ENCODE measurements at regions not wholly inside any gene's neighbourhood (a gene's known extent, or its start where the extent isn't known, plus 50 kb on each side); places are given as distances from the start of the nearest gene placed in this dataset.

DNA sequence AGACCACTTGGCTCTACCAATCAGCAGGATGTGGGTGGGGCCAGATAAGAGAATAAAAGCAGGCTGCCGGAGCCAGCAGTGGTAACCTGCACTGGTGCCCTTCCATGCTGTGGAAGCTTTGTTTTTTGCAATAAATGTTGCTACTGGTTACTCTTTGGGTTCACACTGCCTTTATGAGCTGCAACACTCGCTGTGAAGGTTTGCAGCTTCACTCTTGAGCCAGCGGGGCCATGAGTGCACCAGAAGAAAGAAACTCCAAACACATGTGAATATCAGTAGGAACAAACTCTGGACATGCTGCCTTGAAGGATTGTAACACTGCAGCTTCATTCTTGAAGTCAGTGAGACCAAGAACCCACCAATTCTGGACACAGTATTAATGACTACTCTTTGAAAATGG is 89.9 kb upstream of the MBOAT1 start:
- TF ChIP-seq, protein P1, sequence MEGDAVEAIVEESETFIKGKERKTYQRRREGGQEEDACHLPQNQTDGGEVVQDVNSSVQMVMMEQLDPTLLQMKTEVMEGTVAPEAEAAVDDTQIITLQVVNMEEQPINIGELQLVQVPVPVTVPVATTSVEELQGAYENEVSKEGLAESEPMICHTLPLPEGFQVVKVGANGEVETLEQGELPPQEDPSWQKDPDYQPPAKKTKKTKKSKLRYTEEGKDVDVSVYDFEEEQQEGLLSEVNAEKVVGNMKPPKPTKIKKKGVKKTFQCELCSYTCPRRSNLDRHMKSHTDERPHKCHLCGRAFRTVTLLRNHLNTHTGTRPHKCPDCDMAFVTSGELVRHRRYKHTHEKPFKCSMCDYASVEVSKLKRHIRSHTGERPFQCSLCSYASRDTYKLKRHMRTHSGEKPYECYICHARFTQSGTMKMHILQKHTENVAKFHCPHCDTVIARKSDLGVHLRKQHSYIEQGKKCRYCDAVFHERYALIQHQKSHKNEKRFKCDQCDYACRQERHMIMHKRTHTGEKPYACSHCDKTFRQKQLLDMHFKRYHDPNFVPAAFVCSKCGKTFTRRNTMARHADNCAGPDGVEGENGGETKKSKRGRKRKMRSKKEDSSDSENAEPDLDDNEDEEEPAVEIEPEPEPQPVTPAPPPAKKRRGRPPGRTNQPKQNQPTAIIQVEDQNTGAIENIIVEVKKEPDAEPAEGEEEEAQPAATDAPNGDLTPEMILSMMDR (IDR thresholded peaks at IDR 0.05), result no peak

DNA sequence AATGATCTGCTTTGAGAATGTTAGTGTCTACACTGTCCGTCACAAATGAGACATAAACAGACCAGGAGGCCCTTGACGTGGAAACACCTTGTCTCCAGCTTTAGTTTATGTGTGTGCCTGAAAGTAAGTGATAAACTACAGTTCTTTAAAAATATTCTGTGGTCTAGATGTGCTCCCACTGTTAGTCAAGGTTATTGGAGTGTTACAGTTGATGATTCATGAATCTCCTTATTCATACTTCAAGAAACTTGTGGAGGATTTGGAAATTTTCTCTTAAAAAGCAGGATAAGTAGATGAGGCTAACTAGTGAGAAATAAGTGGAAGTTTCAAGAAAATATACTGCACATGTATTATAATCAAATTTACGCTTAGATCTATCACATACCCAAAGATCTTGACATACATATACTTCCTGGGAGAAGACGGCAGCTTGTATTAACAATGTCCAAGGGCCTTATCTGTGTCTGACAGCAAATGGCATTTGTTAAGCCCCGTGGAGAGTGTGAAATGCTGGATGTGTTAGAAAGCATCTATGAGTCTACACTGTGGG is 90.5 kb upstream of the MBOAT1 start:
- TF ChIP-seq, protein P1 (IDR thresholded peaks at IDR 0.05), result no peak

- TF ChIP-seq, protein P1 (IDR thresholded peaks at IDR 0.05), result no peak
Observed at GRCh38 chr6:20306491-20306890, 94.2 kb upstream of the MBOAT1 start.

DNA sequence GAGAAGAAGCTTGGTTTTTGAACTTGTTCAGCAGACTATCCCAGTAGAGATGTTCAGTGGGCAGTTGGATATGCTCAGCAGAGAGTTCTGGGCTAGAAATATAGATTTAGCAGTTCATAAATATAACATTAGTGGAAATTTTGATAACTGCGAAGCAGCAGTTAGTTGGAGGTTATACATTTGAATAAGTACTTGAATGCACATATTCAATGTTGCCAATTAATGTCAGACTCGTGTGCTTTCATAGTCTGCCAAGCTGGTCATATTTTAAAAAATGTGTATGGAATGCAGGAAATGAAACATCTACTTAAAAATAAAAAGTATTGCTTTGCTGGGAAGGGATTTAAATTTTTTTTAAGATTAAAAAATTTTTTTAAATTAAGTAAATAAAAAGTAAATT is 92.5 kb upstream of the E2F3 start:
- TF ChIP-seq, protein P1 (IDR thresholded peaks at IDR 0.05), result no peak

DNA sequence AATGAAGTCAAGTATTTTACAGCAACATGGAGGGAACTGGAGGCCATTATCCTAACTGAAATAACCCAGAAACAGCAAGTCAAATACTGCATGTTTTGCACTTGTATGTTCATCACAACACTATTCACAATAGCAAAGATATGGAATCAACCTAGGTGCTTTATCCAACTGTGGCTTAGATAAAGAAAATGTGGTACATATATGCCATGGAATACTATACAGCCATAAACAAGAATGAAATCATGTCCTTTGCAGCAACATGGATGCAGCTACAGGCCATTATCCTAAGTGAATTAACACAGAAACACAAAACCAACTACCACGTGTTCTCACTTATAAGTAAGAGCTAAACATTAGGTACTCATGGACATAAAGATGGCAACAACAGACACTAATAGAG is 91.5 kb upstream of the E2F3 start:
- TF ChIP-seq, protein P1 (IDR thresholded peaks at IDR 0.05), result no peak

- TF ChIP-seq, protein P1 (IDR thresholded peaks at IDR 0.05), result no peak
Observed at GRCh38 chr6:20312606-20313005, 89.1 kb upstream of the E2F3 start.

DNA sequence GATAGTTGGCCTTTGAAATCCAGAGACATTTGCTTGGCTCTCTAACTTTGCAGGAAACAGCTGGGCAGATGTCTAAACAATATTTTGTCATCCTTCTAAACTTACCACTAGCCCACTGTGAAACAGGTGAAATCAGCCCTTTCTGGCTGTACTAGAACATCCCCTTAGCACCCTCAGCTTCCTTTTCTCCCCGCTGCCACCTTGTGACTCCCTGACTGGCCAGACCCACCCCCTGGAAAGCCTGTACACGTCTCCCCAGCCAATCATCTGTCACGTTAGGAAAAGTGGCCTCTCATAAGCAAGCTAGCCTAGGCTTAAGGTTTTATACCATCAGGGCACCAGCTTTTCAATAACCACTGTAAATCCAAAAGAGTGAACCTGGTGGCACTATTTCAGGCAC is 88.6 kb upstream of the E2F3 start:
- TF ChIP-seq, protein P1 (IDR thresholded peaks at IDR 0.05), result no peak

GRCh38 chr6:20313960-20314530 is 87.6 kb upstream of the E2F3 start:
- TF ChIP-seq, protein P1 (IDR thresholded peaks at IDR 0.05), result no peak

All from LNCAP (cell line).